DLD1 (cell line): ENCODE measurements at regions not wholly inside any gene's neighbourhood (a gene's known extent, or its start where the extent isn't known, plus 50 kb on each side); places are given as distances from the start of the nearest gene placed in this dataset.

Experiments used
- in situ Hi-C: cut with HindIII; loops from 2 replicates; pipeline ENCODE4 v1.10.0; 2017; ENCODE audit warnings: low sequenced_read_pairs

- in situ Hi-C loops, result no loop called here
These were observed 180.0 kb downstream of the TBXT start for GRCh38 chr6:165987483-165988301.

- in situ Hi-C loops, result no loop called here
These were observed 180.7 kb downstream of the TBXT start for GRCh38 chr6:165986914-165987482.

GRCh38 chr6:165986311-165986913 is 181.2 kb downstream of the TBXT start:
- in situ Hi-C loops, result no loop called here

- in situ Hi-C loops, result no loop called here
These were observed 181.8 kb downstream of the TBXT start for GRCh38 chr6:165985806-165986299.

GRCh38 chr6:165985281-165985805 is 182.3 kb downstream of the TBXT start:
- in situ Hi-C loops, result no loop called here

GRCh38 chr6:165984729-165985275 is 182.8 kb downstream of the TBXT start:
- in situ Hi-C loops, result no loop called here

- in situ Hi-C loops, result no loop called here
These were observed 184.3 kb downstream of the TBXT start for GRCh38 chr6:165983112-165984072.

- in situ Hi-C loops, result no loop called here
These were observed 189.2 kb downstream of the TBXT start for GRCh38 chr6:165978476-165978875.

- in situ Hi-C loops, result no loop called here
These were observed 191.0 kb downstream of the TBXT start for GRCh38 chr6:165976684-165977083.

- in situ Hi-C loops, result no loop called here
These were observed 192.8 kb downstream of the TBXT start for GRCh38 chr6:165974817-165975216.

GRCh38 chr6:165973473-165973872 is 194.2 kb downstream of the TBXT start:
- in situ Hi-C loops, result no loop called here

- in situ Hi-C loops, result no loop called here
These were observed 195.4 kb downstream of the TBXT start for GRCh38 chr6:165972139-165972802.

- in situ Hi-C loops, result no loop called here
These were observed 196.4 kb downstream of the TBXT start for GRCh38 chr6:165971202-165971601.

GRCh38 chr6:165970001-165970400 is 197.7 kb downstream of the TBXT start:
- in situ Hi-C loops, result no loop called here

- in situ Hi-C loops, result no loop called here
These were observed 198.5 kb downstream of the TBXT start for GRCh38 chr6:165969184-165969583.

GRCh38 chr6:165968408-165968807 is 199.2 kb downstream of the TBXT start:
- in situ Hi-C loops, result no loop called here

- in situ Hi-C loops, result no loop called here
These were observed 199.7 kb downstream of the TBXT start for GRCh38 chr6:165967810-165968407.

GRCh38 chr6:165963750-165964149 is 203.9 kb downstream of the TBXT start:
- in situ Hi-C loops, result no loop called here

GRCh38 chr6:165962366-165962765 is 205.3 kb downstream of the TBXT start:
- in situ Hi-C loops, result no loop called here
